ENCODE measurements at regions not wholly inside any gene's neighbourhood (a gene's known extent, or its start where the extent isn't known, plus 50 kb on each side); places are given as distances from the start of the nearest gene placed in this dataset.

DNA sequence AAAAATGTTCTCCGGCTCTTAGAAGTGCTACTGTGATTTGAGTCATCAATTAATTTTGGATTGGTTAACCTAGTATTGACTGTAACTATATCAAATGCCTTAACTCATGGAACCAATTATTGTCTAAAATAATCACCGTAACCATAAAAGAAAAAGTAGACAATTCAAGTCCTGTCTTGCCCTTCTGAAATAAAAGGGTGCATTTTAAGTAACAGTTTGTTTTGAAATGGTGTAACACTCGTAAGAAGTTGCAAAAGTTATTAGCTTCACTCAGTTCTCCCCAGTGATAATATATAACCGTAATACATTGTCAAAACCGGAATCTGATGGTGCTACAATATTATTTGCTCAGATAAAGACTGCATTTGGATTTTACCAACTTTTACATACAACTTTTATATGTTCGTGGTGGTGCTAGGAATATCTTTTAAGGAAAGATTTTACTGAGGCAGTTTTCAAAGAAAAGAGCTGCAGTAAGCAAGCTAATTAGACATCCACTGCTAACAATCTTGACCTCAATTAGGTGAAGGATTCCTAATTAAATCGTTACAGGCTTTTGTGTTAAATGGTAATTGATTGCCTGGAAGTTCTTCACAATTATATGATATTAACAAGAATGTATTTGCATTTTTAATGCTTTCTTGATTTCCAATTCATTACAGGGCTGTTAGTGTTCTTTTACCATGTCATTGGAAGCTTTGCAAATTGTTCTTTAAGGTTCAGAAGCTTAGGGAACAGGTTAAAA is 413.1 kb upstream of the MON1B start:
- no peaks in the 10 kb centered on the region for H3K9me3 ChIP-seq (ENCODE audit: insufficient read depth, low read depth, low read length)
- H3K27me3 ChIP-seq (ENCODE audit: insufficient read depth, low read length) = no peaks in the 10 kb centered on the region
- H3K9ac ChIP-seq (ENCODE audit: low read depth, low read length) = no peak overlapping the region

DNA sequence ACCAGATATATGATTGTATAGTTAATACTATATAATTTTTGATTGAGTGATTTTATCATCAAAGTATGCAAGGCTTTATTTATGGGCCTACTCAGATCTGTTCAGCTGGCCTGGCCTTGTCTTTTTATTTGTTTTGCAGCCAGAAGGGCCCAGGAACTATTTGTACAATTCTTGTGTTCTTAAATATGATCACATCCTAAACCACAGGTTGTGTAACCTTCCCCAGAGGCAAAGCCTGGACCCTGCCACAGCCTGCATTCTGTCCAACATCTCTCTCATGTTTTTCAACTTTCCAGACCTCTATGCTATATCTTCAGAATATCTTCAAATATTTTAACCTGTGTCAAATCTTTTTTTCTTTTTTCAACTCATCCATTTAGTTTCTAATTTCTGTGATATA is 410.4 kb upstream of the MON1B start:
- Histone ChIP-seq H3K27ac (ENCODE audit: low read length) (no peak overlapping the region), H3K4me3 (ENCODE audit: low read length) (no peak overlapping the region), H3K9ac (ENCODE audit: low read depth, low read length) (no peak overlapping the region), H3K27me3 (ENCODE audit: insufficient read depth, low read length) (no peaks in the 10 kb centered on the region), H3K36me3 (ENCODE audit: insufficient read depth, low read depth, low read length) (no peaks in the 10 kb centered on the region), H3K4me1 (ENCODE audit: insufficient read depth, low read length) (no peaks in the 10 kb centered on the region), H3K9me3 (ENCODE audit: insufficient read depth, low read depth, low read length) (no peaks in the 10 kb centered on the region)

More for the DNA sequence above, 413.1 kb upstream of the MON1B start:
- H3K4me3 ChIP-seq (ENCODE audit: low read length) = no peak overlapping the region
- no peaks in the 10 kb centered on the region for H3K4me1 ChIP-seq (ENCODE audit: insufficient read depth, low read length)
- no peak overlapping the region for H3K27ac ChIP-seq (ENCODE audit: low read length)
- H3K36me3 ChIP-seq (ENCODE audit: insufficient read depth, low read depth, low read length) = no peaks in the 10 kb centered on the region

DNA sequence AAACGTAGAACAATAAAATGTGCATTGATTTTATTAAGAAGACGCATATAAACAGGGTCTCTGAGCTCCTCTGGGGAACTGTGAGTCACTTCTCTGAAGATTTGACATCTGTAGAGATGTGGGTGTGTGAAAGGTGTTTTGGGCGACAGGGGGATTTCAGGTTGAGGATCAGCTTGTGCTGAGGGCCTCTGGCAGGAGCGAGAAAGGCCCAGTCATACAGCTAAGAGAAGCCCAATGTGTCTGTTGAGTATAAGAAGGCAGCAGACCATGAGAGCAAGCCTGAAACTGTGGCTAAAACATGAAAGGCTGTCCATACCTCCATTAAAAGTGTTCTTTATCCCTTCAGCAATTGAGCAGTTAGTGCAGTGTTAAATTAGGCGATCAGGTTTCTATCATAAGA is 406.5 kb upstream of the MON1B start:
- no peaks in the 10 kb centered on the region for H3K36me3 ChIP-seq (ENCODE audit: insufficient read depth, low read depth, low read length)
- H3K9ac ChIP-seq (ENCODE audit: low read depth, low read length) = no peak overlapping the region
- no peak overlapping the region for H3K27ac ChIP-seq (ENCODE audit: low read length)
- H3K4me3 ChIP-seq (ENCODE audit: low read length) = no peak overlapping the region
- no peaks in the 10 kb centered on the region for H3K4me1 ChIP-seq (ENCODE audit: insufficient read depth, low read length)
- H3K9me3 ChIP-seq (ENCODE audit: insufficient read depth, low read depth, low read length) = no peaks in the 10 kb centered on the region
- no peaks in the 10 kb centered on the region for H3K27me3 ChIP-seq (ENCODE audit: insufficient read depth, low read length)

DNA sequence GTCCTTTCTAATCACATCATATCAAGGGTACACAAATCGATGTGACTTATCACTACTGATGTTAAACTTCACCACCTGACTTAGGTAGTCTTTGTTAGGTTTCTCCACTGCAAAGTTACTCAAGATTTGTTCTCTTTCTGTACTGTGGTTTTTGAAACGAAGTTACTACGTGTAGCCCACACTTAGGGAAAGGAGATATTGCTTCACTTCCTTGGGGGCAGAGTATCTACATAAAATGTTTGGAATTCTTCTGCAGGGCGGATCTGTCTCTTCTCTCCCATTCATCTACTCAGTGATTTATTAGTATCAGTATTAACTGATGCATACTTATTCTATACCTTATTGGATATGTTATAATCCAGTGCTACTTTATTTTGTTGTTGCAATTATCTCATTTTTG is 403.6 kb upstream of the MON1B start:
- H3K36me3 ChIP-seq (ENCODE audit: insufficient read depth, low read depth, low read length) = no peaks in the 10 kb centered on the region
- H3K9ac ChIP-seq (ENCODE audit: low read depth, low read length) = no peak overlapping the region
- H3K4me1 ChIP-seq (ENCODE audit: insufficient read depth, low read length) = peaks cover 4% of the 10 kb centered on the region; the same call in 1 of the 2 replicates
- no peak overlapping the region for H3K4me3 ChIP-seq (ENCODE audit: low read length)
- H3K27me3 ChIP-seq (ENCODE audit: insufficient read depth, low read length) = no peaks in the 10 kb centered on the region
- no peaks in the 10 kb centered on the region for H3K9me3 ChIP-seq (ENCODE audit: insufficient read depth, low read depth, low read length)
- no peak overlapping the region for H3K27ac ChIP-seq (ENCODE audit: low read length)

DNA sequence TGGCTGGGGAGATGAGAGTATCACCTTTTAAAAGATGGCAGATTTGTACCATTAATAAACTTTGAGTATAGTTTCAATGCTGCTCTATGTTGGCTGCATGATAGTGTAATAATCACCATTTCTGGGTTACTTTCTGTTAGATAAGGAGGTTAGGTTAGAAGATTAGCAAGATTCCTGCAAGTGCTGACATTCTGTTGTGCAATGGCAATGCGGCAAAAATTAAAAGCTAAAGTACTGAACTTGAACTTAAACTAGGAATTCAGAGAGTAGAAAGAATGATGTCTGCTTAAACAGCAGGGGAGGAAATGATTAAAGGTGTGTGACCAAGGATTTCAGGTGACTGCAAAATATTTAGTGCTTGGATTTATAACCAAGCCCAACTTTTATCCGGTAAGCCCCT is 399.8 kb upstream of the MON1B start:
- Histone ChIP-seq H3K4me3 (ENCODE audit: low read length) (no peak overlapping the region), H3K27ac (ENCODE audit: low read length) (no peak overlapping the region), H3K9ac (ENCODE audit: low read depth, low read length) (no peak overlapping the region), H3K27me3 (ENCODE audit: insufficient read depth, low read length) (no peaks in the 10 kb centered on the region), H3K9me3 (ENCODE audit: insufficient read depth, low read depth, low read length) (no peaks in the 10 kb centered on the region), H3K4me1 (ENCODE audit: insufficient read depth, low read length) (peaks cover 4% of the 10 kb centered on the region; the same call in 1 of the 2 replicates), H3K36me3 (ENCODE audit: insufficient read depth, low read depth, low read length) (no peaks in the 10 kb centered on the region)

DNA sequence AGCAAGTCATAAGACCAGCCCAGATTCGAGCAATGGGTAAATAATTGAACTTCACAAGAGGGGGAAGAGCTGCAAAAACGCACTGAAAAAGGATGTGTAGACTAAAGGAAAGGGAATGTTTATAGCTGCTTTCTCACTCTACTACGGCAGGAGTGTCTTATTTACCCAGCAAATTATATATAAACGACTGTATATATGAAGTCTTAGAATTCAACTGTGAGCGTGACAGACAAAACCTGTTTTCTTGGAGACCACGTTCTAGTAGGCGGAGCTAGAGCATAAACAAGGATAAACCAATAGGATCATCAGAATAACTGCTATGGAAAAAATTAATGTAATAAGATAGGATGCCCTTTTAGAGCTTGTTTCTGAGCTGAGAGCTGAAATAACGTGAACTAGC is 394.6 kb upstream of the MON1B start:
- Histone ChIP-seq H3K4me1 (ENCODE audit: insufficient read depth, low read length) (no peaks in the 10 kb centered on the region), H3K9me3 (ENCODE audit: insufficient read depth, low read depth, low read length) (no peaks in the 10 kb centered on the region), H3K9ac (ENCODE audit: low read depth, low read length) (no peak overlapping the region), H3K27ac (ENCODE audit: low read length) (no peak overlapping the region), H3K27me3 (ENCODE audit: insufficient read depth, low read length) (no peaks in the 10 kb centered on the region), H3K36me3 (ENCODE audit: insufficient read depth, low read depth, low read length) (no peaks in the 10 kb centered on the region), H3K4me3 (ENCODE audit: low read length) (no peak overlapping the region)

DNA sequence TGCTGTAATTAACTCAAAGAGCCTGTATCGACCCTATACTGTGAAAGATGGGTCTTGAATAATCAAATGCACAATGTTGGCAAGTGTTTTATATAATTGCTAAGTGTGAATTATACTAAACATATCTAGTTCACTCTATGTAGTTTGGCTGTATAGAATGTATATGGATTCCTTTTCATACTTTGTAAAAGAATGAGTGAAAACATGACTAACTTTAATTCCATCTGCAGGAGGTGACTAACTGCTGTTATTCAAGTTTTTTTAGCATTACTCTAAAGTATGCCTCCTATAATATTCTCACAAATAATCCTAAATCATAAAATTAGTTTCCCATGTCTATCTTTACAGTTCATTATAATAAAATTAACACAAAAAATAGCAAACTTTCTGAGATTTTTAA is 394.0 kb upstream of the MON1B start:
- Histone ChIP-seq H3K4me1 (ENCODE audit: insufficient read depth, low read length) (no peaks in the 10 kb centered on the region), H3K27ac (ENCODE audit: low read length) (no peak overlapping the region), H3K27me3 (ENCODE audit: insufficient read depth, low read length) (no peaks in the 10 kb centered on the region), H3K4me3 (ENCODE audit: low read length) (no peak overlapping the region), H3K9me3 (ENCODE audit: insufficient read depth, low read depth, low read length) (no peaks in the 10 kb centered on the region), H3K9ac (ENCODE audit: low read depth, low read length) (no peak overlapping the region), H3K36me3 (ENCODE audit: insufficient read depth, low read depth, low read length) (no peaks in the 10 kb centered on the region)

DNA sequence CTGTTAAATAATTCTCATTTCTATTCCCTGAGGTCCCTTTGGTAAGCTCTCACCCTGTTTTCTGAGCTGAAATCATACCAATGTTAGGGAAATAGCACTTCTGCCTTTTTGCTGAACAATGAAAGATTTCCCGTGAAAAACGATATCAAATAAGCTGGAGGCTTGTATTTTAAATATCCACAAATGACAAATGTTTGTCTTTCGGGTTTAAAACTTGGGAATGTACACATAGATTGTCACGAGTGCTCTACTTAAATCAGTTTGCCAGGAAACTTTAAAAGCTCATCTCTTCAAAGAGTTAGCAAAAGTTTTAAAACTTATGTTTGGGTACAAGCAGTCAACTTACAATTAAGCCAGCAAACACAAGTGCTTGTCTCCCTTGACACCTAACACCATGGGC is 393.5 kb upstream of the MON1B start:
- Histone ChIP-seq H3K27me3 (ENCODE audit: insufficient read depth, low read length) (no peaks in the 10 kb centered on the region), H3K9ac (ENCODE audit: low read depth, low read length) (no peak overlapping the region), H3K4me1 (ENCODE audit: insufficient read depth, low read length) (no peaks in the 10 kb centered on the region), H3K27ac (ENCODE audit: low read length) (no peak overlapping the region), H3K9me3 (ENCODE audit: insufficient read depth, low read depth, low read length) (no peaks in the 10 kb centered on the region), H3K4me3 (ENCODE audit: low read length) (no peak overlapping the region), H3K36me3 (ENCODE audit: insufficient read depth, low read depth, low read length) (no peaks in the 10 kb centered on the region)

DNA sequence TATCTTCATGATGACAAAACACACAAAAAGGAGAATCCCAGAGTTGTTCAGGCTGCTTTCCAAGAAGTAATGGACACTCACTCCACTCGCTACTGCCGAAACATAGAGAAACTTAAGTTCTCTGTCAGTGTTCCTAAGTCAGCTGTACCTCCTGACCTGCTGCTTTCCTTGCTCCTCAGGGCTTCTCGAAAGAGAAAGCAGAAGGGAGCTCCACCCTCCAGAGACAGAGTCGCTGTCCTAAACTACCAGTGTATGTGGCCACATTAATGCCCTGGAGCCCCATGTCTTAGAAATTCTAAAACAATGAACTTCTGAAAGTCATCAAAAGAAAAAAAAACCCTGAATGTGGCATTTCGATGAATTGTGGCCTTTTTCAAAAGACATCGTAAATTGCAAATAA is 390.8 kb upstream of the MON1B start:
- Histone ChIP-seq H3K27ac (ENCODE audit: low read length) (no peak overlapping the region), H3K4me3 (ENCODE audit: low read length) (no peak overlapping the region), H3K4me1 (ENCODE audit: insufficient read depth, low read length) (no peaks in the 10 kb centered on the region), H3K9ac (ENCODE audit: low read depth, low read length) (no peak overlapping the region), H3K9me3 (ENCODE audit: insufficient read depth, low read depth, low read length) (no peaks in the 10 kb centered on the region), H3K36me3 (ENCODE audit: insufficient read depth, low read depth, low read length) (no peaks in the 10 kb centered on the region), H3K27me3 (ENCODE audit: insufficient read depth, low read length) (no peaks in the 10 kb centered on the region)

DNA sequence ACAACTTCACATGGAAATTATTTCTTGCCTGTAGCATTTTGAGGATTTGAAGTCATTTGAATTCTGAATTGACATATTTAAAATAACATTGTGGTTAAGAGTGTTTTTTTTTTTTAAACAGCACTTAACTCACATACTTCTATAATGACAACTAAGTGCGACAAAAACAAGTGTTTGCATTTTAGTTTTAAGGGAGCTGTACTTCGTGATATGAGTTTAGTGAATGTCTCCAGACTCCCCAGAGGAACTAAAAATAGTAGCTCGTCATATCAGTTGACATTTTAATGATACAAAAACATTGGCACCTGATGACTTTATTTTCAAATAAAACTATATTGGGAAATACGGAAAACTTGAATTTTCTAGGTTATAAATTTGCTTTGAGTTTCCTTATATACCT is 389.6 kb upstream of the MON1B start:
- Histone ChIP-seq H3K9me3 (ENCODE audit: insufficient read depth, low read depth, low read length) (no peaks in the 10 kb centered on the region), H3K27ac (ENCODE audit: low read length) (no peak overlapping the region), H3K36me3 (ENCODE audit: insufficient read depth, low read depth, low read length) (no peaks in the 10 kb centered on the region), H3K9ac (ENCODE audit: low read depth, low read length) (no peak overlapping the region), H3K4me1 (ENCODE audit: insufficient read depth, low read length) (no peaks in the 10 kb centered on the region; the same call in 1 of the 2 replicates), H3K27me3 (ENCODE audit: insufficient read depth, low read length) (no peaks in the 10 kb centered on the region), H3K4me3 (ENCODE audit: low read length) (no peak overlapping the region)

DNA sequence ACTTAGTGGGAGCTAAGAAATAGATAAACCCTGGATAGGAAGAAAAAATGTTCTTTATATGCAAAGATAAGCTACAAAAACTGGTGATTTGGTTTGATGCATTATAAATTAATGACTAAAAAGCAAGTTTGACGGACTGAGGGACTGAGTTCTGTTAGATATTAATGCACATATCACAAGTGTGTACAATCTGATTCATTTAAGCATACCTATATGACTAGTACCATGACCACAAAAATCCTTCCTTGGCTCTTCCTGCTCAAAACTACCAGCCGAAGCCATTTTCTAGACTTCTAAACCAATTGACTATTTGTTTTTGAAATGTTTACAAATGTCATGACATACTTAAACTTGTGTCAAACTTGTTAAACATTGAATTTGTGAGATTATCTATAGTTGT is 374.5 kb upstream of the MON1B start:
- Histone ChIP-seq H3K9me3 (ENCODE audit: insufficient read depth, low read depth, low read length) (no peaks in the 10 kb centered on the region), H3K9ac (ENCODE audit: low read depth, low read length) (no peak overlapping the region), H3K4me1 (ENCODE audit: insufficient read depth, low read length) (no peaks in the 10 kb centered on the region)

DNA sequence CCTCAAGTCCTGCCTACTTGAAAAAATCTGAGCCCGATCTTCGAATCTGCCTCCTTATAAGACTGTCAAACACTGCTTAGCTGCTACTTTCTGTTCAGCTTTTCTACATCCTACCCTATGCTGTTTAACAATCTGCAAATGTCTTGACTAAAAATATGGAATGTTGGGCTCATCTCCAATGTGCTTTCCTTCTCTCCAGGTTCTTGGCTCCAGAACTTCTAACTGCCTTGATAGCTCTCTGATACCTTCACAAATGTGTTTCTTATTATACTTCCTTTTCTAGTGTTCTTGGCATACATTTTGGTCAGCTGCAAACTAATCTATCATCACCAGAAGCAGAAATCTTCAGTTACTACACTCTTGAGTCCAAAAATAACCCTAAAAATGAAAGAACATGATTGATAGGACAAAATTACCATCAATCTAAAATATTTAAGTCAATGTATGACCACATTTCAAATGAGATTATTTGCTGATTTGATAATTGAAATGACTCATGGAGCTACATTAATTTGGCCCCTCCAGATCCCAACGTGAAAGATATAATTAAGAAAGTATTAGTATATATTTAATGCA is 372.3 kb upstream of the MON1B start:
- no peaks in the 10 kb centered on the region for H3K9me3 ChIP-seq (ENCODE audit: insufficient read depth, low read depth, low read length)
- no peak overlapping the region for H3K4me3 ChIP-seq (ENCODE audit: low read length)
- H3K4me1 ChIP-seq (ENCODE audit: insufficient read depth, low read length) = no peaks in the 10 kb centered on the region
- H3K36me3 ChIP-seq (ENCODE audit: insufficient read depth, low read depth, low read length) = no peaks in the 10 kb centered on the region
- H3K27me3 ChIP-seq (ENCODE audit: insufficient read depth, low read length) = no peaks in the 10 kb centered on the region
- H3K9ac ChIP-seq (ENCODE audit: low read depth, low read length) = no peak overlapping the region
- no peak overlapping the region for H3K27ac ChIP-seq (ENCODE audit: low read length)

More for the DNA sequence above, 374.5 kb upstream of the MON1B start:
- H3K27ac ChIP-seq (ENCODE audit: low read length) = no peak overlapping the region
- H3K4me3 ChIP-seq (ENCODE audit: low read length) = no peak overlapping the region
- H3K27me3 ChIP-seq (ENCODE audit: insufficient read depth, low read length) = no peaks in the 10 kb centered on the region
- H3K36me3 ChIP-seq (ENCODE audit: insufficient read depth, low read depth, low read length) = no peaks in the 10 kb centered on the region

Data from iPS-20b (cell line).